Liver (tissue), 8 donors: ENCODE measurements at regions not wholly inside any gene's neighbourhood (a gene's known extent, or its start where the extent isn't known, plus 50 kb on each side); places are given as distances from the start of the nearest gene placed in this dataset.

ENCODE experiments used
- DNase-seq: peaks from one replicate; pipeline ENCODE4 v3.0.0-alpha.2; 2017; ENCODE audit warnings: low spot score
- H3K27ac ChIP-seq, 2 donors: one replicate each; pipeline ENCODE4 v1.7.0; 2013; ENCODE audit warnings: inconsistent platforms in 2 of 2, low read length in 2 of 2, control low read depth in 1 of 2, low read depth in 1 of 2, mild to moderate bottlenecking in 1 of 2
- H3K27me3 ChIP-seq, 4 donors: one replicate each; pipeline versions ENCODE4 v1.6.1 to v1.7.0; 2013; ENCODE audit warnings: low read length in 3 of 4, inconsistent platforms in 1 of 4, mild to moderate bottlenecking in 1 of 4, moderate library complexity in 1 of 4; ENCODE audit not compliant: control insufficient read depth in 4 of 4, insufficient read depth in 4 of 4
- H3K36me3 ChIP-seq, 4 donors: one replicate each; pipeline versions ENCODE4 v1.6.1 to v1.7.0; 2013; ENCODE audit warnings: low read length in 3 of 4, mild to moderate bottlenecking in 3 of 4, low read depth in 1 of 4, moderate library complexity in 1 of 4; ENCODE audit not compliant: control insufficient read depth in 4 of 4, insufficient read depth in 3 of 4
- H3K4me1 ChIP-seq, 4 donors: one replicate each; pipeline versions ENCODE4 v1.6.1 to v1.7.0; 2013; ENCODE audit warnings: low read length in 3 of 4, mild to moderate bottlenecking in 3 of 4, moderate library complexity in 1 of 4; ENCODE audit not compliant: control insufficient read depth in 4 of 4, insufficient read depth in 4 of 4
- H3K4me3 ChIP-seq, 3 donors: one replicate each; pipeline versions ENCODE4 v1.6.1 to v1.7.0; 2013; ENCODE audit warnings: low read length in 3 of 3, control low read depth in 1 of 3, low read depth in 1 of 3, mild to moderate bottlenecking in 1 of 3
- H3K9ac ChIP-seq, 2 donors: one replicate each; pipeline ENCODE4 v1.7.0; 2013; ENCODE audit warnings: low read length in 2 of 2, mild to moderate bottlenecking in 2 of 2, moderate library complexity in 2 of 2, control low read depth in 1 of 2, low read depth in 1 of 2
- H3K9me3 ChIP-seq, 4 donors: one replicate each; pipeline versions ENCODE4 v1.6.1 to v1.7.0; 2013; ENCODE audit warnings: low read length in 3 of 4; ENCODE audit not compliant: control insufficient read depth in 4 of 4
- EGR1 ChIP-seq, 2 donors: IDR thresholded peaks; 2 replicates each; pipeline ENCODE4 v1.6.1; 2016 to 2018; ENCODE audit warnings: antibody characterized with exemption in 2 of 2, low read depth in 2 of 2
- FOXA1 ChIP-seq: IDR thresholded peaks from 2 replicates; pipeline ENCODE4 v1.6.1; 2016; ENCODE audit warnings: antibody characterized with exemption
- FOXA2 ChIP-seq: IDR thresholded peaks from 2 replicates; pipeline ENCODE4 v1.6.1; 2016; ENCODE audit warnings: antibody characterized with exemption
- GABPA ChIP-seq, 2 donors: IDR thresholded peaks in 1 of 2; conservative IDR thresholded peaks in 1 of 2; 2 replicates each; pipeline ENCODE4 v1.6.1; 2016; ENCODE audit warnings: antibody characterized with exemption in 2 of 2, mild to moderate bottlenecking in 1 of 2, moderate library complexity in 1 of 2
- HNF4A ChIP-seq, 2 donors: conservative IDR thresholded peaks; 2 replicates each; pipeline ENCODE4 v1.6.1; 2016; ENCODE audit warnings: antibody characterized with exemption in 2 of 2, mild to moderate bottlenecking in 2 of 2
- HNF4G ChIP-seq: IDR thresholded peaks from 2 replicates; pipeline ENCODE4 v1.6.1; 2016; ENCODE audit warnings: antibody characterized with exemption
- NR2F2 ChIP-seq: IDR thresholded peaks from 2 replicates; pipeline ENCODE4 v1.6.1; 2016; ENCODE audit warnings: antibody characterized with exemption
- RAD21 ChIP-seq, 2 donors: IDR thresholded peaks; 2 replicates each; pipeline ENCODE4 v1.6.1; 2016; ENCODE audit warnings: antibody characterized with exemption in 2 of 2, mild to moderate bottlenecking in 2 of 2
- RXRA ChIP-seq, 2 donors: IDR thresholded peaks; 2 replicates each; pipeline ENCODE4 v1.6.1; 2017 to 2018; ENCODE audit warnings: antibody characterized with exemption in 2 of 2, mild to moderate bottlenecking in 1 of 2
- SP1 ChIP-seq: IDR thresholded peaks from 2 replicates; pipeline ENCODE4 v1.6.1; 2018; ENCODE audit warnings: antibody characterized with exemption, mild to moderate bottlenecking
- TAF1 ChIP-seq: conservative IDR thresholded peaks from 2 replicates; pipeline ENCODE4 v1.6.1; 2016; ENCODE audit warnings: antibody characterized with exemption, mild to moderate bottlenecking
- YY1 ChIP-seq: IDR thresholded peaks from 2 replicates; pipeline ENCODE4 v1.6.1; 2016; ENCODE audit warnings: antibody characterized with exemption, mild to moderate bottlenecking
- WGBS: extraction: QIAGEN DNeasy Blood & Tissue Kit; methylation state at CpG from one replicate; pipeline ENCODE4 v1.1.7; 2013; 5-methylcytosine and 5-hydroxymethylcytosine counted together
- TF ChIP-seq, protein P1 (sequence below): fragments of 150-350 bp; IDR thresholded peaks from 2 replicates; pipeline ENCODE4 v1.5.1; 2017; ENCODE audit warnings: improper control_type of control experiment, low read depth, low read length; ENCODE audit not compliant: missing input control
- TF ChIP-seq, protein P2 (sequence below): IDR thresholded peaks from 2 replicates; pipeline ENCODE4 v1.6.1; 2016; ENCODE audit warnings: antibody characterized with exemption
- TF ChIP-seq, protein P3 (sequence below): IDR thresholded peaks from 2 replicates; pipeline ENCODE4 v1.6.1; 2016; ENCODE audit warnings: antibody characterized with exemption, mild to moderate bottlenecking
- TF ChIP-seq, protein P4 (sequence below): IDR thresholded peaks from 2 replicates; pipeline ENCODE4 v1.6.1; 2016; ENCODE audit warnings: antibody characterized with exemption
- TF ChIP-seq, protein P5 (sequence below): IDR thresholded peaks from 2 replicates; pipeline ENCODE4 v1.6.1; 2016; ENCODE audit warnings: antibody characterized with exemption
- donor health status: healthy.
- donor health status: healthy.
- donor health status: healthy.
- donor health status: healthy.
- donor health status: healthy.

DNA sequence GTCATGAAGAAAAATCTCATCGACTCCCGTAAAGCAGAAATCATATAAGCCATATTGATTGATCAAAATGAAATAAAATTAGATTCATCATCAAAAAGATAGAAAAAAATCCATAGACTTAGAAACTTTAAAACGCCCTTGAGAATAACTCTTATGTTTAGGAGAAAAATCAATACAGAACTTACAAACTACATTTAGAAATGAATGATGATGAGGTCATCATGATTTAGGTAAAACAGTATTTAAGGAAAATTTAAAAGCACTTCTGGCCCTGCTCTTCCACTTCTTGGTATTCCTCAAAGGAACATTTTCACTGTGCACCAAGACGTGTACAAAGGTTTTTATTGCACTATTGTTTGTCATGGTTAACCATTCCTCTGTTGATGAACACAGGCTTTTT lies 173.4 kb upstream of the PSMD7 start:
- H3K4me3 ChIP-seq, result no peak overlapping the region
- H3K36me3 ChIP-seq, result no peaks in the 10 kb centered on the region
- no peaks in the 10 kb centered on the region for H3K27me3 ChIP-seq
- H3K9ac ChIP-seq, result no peak overlapping the region
- H3K4me1 ChIP-seq, result no peaks in the 10 kb centered on the region
- TF ChIP-seq TAF1 (no peak), SP1 (no peak), FOXA1 (no peak), HNF4A (conservative IDR thresholded peaks at IDR 0.05) (no peak), RXRA (IDR thresholded peaks at IDR 0.05) (no peak), EGR1 (IDR thresholded peaks at IDR 0.05; ENCODE audit: low read depth in 2 of 2) (no peak), YY1 (no peak), HNF4G (no peak), GABPA (IDR thresholded peaks at IDR 0.05 in 1 of 2, conservative IDR thresholded peaks at IDR 0.05 in 1 of 2) (no peak), FOXA2 (no peak), RAD21 (IDR thresholded peaks at IDR 0.05) (no peak), NR2F2 (no peak)
- TF ChIP-seq, protein P1, sequence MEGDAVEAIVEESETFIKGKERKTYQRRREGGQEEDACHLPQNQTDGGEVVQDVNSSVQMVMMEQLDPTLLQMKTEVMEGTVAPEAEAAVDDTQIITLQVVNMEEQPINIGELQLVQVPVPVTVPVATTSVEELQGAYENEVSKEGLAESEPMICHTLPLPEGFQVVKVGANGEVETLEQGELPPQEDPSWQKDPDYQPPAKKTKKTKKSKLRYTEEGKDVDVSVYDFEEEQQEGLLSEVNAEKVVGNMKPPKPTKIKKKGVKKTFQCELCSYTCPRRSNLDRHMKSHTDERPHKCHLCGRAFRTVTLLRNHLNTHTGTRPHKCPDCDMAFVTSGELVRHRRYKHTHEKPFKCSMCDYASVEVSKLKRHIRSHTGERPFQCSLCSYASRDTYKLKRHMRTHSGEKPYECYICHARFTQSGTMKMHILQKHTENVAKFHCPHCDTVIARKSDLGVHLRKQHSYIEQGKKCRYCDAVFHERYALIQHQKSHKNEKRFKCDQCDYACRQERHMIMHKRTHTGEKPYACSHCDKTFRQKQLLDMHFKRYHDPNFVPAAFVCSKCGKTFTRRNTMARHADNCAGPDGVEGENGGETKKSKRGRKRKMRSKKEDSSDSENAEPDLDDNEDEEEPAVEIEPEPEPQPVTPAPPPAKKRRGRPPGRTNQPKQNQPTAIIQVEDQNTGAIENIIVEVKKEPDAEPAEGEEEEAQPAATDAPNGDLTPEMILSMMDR, result no peak
- TF ChIP-seq, protein P2, sequence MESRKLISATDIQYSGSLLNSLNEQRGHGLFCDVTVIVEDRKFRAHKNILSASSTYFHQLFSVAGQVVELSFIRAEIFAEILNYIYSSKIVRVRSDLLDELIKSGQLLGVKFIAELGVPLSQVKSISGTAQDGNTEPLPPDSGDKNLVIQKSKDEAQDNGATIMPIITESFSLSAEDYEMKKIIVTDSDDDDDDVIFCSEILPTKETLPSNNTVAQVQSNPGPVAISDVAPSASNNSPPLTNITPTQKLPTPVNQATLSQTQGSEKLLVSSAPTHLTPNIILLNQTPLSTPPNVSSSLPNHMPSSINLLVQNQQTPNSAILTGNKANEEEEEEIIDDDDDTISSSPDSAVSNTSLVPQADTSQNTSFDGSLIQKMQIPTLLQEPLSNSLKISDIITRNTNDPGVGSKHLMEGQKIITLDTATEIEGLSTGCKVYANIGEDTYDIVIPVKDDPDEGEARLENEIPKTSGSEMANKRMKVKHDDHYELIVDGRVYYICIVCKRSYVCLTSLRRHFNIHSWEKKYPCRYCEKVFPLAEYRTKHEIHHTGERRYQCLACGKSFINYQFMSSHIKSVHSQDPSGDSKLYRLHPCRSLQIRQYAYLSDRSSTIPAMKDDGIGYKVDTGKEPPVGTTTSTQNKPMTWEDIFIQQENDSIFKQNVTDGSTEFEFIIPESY, result no peak
- TF ChIP-seq, protein P3, sequence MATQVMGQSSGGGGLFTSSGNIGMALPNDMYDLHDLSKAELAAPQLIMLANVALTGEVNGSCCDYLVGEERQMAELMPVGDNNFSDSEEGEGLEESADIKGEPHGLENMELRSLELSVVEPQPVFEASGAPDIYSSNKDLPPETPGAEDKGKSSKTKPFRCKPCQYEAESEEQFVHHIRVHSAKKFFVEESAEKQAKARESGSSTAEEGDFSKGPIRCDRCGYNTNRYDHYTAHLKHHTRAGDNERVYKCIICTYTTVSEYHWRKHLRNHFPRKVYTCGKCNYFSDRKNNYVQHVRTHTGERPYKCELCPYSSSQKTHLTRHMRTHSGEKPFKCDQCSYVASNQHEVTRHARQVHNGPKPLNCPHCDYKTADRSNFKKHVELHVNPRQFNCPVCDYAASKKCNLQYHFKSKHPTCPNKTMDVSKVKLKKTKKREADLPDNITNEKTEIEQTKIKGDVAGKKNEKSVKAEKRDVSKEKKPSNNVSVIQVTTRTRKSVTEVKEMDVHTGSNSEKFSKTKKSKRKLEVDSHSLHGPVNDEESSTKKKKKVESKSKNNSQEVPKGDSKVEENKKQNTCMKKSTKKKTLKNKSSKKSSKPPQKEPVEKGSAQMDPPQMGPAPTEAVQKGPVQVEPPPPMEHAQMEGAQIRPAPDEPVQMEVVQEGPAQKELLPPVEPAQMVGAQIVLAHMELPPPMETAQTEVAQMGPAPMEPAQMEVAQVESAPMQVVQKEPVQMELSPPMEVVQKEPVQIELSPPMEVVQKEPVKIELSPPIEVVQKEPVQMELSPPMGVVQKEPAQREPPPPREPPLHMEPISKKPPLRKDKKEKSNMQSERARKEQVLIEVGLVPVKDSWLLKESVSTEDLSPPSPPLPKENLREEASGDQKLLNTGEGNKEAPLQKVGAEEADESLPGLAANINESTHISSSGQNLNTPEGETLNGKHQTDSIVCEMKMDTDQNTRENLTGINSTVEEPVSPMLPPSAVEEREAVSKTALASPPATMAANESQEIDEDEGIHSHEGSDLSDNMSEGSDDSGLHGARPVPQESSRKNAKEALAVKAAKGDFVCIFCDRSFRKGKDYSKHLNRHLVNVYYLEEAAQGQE, result no peak
- TF ChIP-seq, protein P4, sequence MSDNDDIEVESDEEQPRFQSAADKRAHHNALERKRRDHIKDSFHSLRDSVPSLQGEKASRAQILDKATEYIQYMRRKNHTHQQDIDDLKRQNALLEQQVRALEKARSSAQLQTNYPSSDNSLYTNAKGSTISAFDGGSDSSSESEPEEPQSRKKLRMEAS, result no peak
- TF ChIP-seq, protein P5, sequence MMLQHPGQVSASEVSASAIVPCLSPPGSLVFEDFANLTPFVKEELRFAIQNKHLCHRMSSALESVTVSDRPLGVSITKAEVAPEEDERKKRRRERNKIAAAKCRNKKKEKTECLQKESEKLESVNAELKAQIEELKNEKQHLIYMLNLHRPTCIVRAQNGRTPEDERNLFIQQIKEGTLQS, result no peak
- H3K9me3 ChIP-seq, result no peaks in the 10 kb centered on the region
- H3K27ac ChIP-seq, result no peak overlapping the region
- no peak for DNase-seq
- 88% methylated on average over 4 of the region's 4 CpGs for WGBS

DNA sequence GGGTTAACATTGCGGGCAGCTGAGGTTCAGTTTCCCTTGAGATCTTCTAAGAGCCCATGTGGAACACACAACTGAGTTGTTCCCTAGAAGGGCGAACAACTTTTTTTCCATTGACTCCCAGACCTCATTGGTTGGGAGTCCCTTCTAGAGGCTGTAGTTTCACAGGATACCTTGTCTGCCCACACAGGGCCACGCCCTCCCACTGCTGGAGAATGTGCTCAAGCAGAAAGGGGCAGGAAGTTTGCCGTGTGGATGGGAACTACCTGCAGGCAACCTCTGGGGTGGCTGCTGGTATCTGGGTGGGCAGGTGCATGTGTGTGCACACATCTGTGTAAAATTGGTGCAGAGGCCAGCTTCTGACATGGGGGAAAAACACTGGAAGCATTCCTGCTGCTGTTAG lies 178.8 kb upstream of the PSMD7 start:
- 80% methylated on average over 4 of the region's 4 CpGs for WGBS
- TF ChIP-seq RAD21 (IDR thresholded peaks at IDR 0.05), result no peak

More for the DNA sequence above, 178.8 kb upstream of the PSMD7 start:
- no peaks in the 10 kb centered on the region for H3K36me3 ChIP-seq
- H3K4me3 ChIP-seq, result no peak overlapping the region
- DNase-seq, result no peak
- H3K27ac ChIP-seq, result no peak overlapping the region
- no peaks in the 10 kb centered on the region for H3K27me3 ChIP-seq
- no peaks in the 10 kb centered on the region for H3K9me3 ChIP-seq
- no peak overlapping the region for H3K9ac ChIP-seq
- H3K4me1 ChIP-seq, result no peaks in the 10 kb centered on the region
